GM18861 (cell line): ENCODE measurements at regions not wholly inside any gene's neighbourhood (a gene's known extent, or its start where the extent isn't known, plus 50 kb on each side); places are given as distances from the start of the nearest gene placed in this dataset.
"Not testable (repeated sequence)": the region's sequence is repeated elsewhere in the genome, so short reads cannot be mapped to it uniquely, and the experiment has no call there.

Source experiments
- ATAC-seq: cut with Tn5 transposase; IDR thresholded peaks from one replicate; pipeline ENCODE4 v1.9.1; 2021; ENCODE audit not compliant: unreplicated experiment

DNA sequence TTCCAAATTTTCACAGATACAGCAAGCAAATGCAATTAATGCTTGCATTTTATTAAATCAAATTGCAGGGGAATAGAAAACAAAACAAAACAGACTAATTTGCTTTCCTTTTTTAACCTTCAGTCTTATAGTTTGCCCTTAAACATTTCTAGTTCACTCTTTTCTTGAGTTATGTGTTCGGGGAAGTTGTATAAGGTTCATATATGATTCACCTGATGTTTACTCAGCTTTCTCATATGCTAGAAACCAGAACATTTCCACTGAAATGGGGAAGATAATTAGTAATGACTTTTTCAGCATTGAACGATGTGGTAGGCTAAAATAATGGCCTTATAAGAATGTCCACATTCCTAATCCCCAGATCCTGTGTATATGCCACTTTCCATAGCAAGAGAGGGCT lies 64.6 kb upstream of the NBPF26 start:
- ATAC-seq: not testable (repeated sequence)

DNA sequence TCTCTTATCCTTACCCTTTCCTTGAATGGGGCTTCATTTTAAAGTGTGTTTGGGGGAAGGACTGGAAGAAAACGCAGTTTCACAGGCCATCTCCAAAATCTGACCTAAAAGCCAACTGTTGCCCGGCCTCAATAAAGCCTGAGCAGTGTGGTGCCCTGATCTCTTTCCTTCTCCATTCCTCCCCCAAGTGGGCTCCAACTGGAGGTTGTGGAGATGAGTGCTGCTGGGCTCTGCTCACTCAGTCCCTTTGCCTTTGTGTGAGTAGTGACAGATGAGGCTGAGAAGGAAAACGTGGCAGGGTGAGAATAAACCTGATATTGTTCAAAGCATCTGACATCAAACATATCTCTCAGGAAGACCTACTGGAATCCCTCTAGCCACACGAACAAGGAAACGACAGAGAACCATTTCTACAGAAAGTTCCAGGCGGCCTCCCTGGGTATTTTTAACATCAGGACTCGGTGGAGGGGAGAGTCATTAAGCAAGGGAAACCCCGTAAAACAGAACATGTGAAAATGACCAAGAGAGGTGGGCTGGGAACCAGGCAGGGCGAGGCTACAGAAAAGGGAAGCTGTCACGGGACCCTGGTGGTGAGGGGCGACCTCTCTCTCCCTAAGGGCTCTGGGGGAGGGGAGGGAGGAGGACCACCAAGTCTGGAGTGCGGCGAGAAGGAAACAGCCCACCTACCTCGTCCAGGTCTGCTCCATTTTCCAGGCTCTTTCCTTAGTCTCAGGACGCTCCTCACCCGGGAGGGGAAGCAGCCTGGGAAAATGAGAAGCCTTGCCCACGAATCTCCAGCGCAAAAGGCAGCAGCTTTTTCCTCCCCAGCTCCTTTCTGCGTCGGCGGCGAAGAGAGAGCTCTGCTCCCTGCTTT lies 59.1 kb upstream of the NBPF26 start:
- ATAC-seq: not testable (repeated sequence)

DNA sequence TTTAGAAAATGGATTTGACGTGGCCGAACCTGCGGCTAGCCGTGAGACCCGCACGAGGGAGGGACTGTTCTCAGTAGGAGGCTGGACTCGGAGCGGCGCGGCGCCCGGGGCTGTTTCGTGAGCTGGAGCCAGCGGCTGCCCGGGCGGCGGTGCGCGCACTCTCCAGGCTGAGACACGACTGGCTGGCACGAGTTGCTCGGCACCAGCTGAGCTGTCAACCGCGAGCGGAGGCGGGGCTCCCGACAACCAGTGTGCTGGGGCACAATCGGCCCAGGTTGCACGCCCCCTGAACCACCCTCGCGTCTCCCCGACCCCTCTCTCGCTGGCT lies 58.5 kb upstream of the NBPF26 start:
- ATAC-seq: not testable (repeated sequence)

DNA sequence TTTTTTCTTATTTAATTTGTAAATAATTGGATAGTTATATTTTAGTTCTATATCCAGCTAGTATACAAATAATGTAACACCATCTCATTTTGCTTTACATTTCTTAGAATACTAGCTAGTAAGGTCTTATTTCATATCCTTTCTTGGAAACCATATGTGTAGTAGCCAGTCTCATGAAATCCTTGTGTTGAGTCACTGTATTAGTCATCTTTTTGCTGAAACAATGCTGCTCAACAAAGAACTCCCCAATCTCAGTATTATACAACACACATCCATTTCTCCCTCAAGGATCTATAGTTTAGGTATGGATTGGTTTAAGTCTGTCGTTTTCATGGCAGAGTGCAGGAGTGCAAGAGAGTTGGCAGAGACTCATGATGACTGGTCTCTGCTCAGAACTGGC lies 55.6 kb upstream of the NBPF26 start:
- ATAC-seq: not testable (repeated sequence)
